CD14-positive monocyte (primary cell): ENCODE measurements at regions not wholly inside any gene's neighbourhood (a gene's known extent, or its start where the extent isn't known, plus 50 kb on each side); places are given as distances from the start of the nearest gene placed in this dataset.

Experiments
- DNase-seq, 3 donors: peaks; one replicate each; pipeline ENCODE4 v3.0.0-alpha.2; 2011 to 2022
- H2AFZ ChIP-seq: 2 replicates; pipeline ENCODE4 v1.6.0; 2012; ENCODE audit warnings: mild to moderate bottlenecking, low read depth, low read length, inconsistent platforms; ENCODE audit not compliant: insufficient read depth, poor library complexity, severe bottlenecking
- H3K27ac ChIP-seq, 2 donors: 1 replicate in 1 of 2; 2 replicates in 1 of 2; pipeline ENCODE4 v1.5.1; 2012 to 2013; ENCODE audit warnings: low read length in 2 of 2, control low read depth in 1 of 2, inconsistent platforms in 1 of 2, low read depth in 1 of 2, mild to moderate bottlenecking in 1 of 2
- H3K27me3 ChIP-seq, 2 donors: one replicate each; pipeline versions ENCODE4 v1.6.0 to v1.6.1; 2011 to 2013; ENCODE audit warnings: low read length in 2 of 2; ENCODE audit not compliant: control insufficient read depth in 2 of 2, insufficient read depth in 2 of 2
- H3K36me3 ChIP-seq, 2 donors: replicated peaks in 1 of 2; 1 replicate in 1 of 2; 2 replicates in 1 of 2; pipeline versions ENCODE4 v1.5.1 to v1.6.1; 2012 to 2013; ENCODE audit warnings: low read length in 2 of 2, control low read depth in 1 of 2, inconsistent platforms in 1 of 2, mild to moderate bottlenecking in 1 of 2; ENCODE audit not compliant: insufficient read depth in 2 of 2, control insufficient read depth in 1 of 2
- H3K4me1 ChIP-seq, 2 donors: 1 replicate in 1 of 2; 2 replicates in 1 of 2; pipeline versions ENCODE4 v1.5.1 to v1.6.1; 2012 to 2013; ENCODE audit warnings: low read length in 2 of 2, control low read depth in 1 of 2, inconsistent platforms in 1 of 2, mild to moderate bottlenecking in 1 of 2, moderate library complexity in 1 of 2; ENCODE audit not compliant: insufficient read depth in 2 of 2, control insufficient read depth in 1 of 2
- H3K4me2 ChIP-seq: replicated peaks from 2 replicates; pipeline ENCODE3; 2012; ENCODE audit warnings: low read length, moderate library complexity, mild to moderate bottlenecking; ENCODE audit not compliant: poor library complexity, severe bottlenecking; ENCODE audit errors: extremely low read depth
- H3K4me3 ChIP-seq, 3 experiments: fragments of 200-600 bp in 1 of 3; sonication (generic) in 1 of 3; replicated peaks in 1 of 3; 1 replicate in 2 of 3; 2 replicates in 1 of 3; pipeline ENCODE4 v1.5.1; 2011 to 2013; ENCODE audit warnings: low read length in 3 of 3, mild to moderate bottlenecking in 3 of 3, control low read depth in 2 of 3, low read depth in 2 of 3, inconsistent platforms in 1 of 3, moderate library complexity in 1 of 3
- H3K79me2 ChIP-seq: 2 replicates; pipeline ENCODE4 v1.6.0; 2012; ENCODE audit warnings: mild to moderate bottlenecking, control low read depth, inconsistent platforms, low read length, moderate library complexity; ENCODE audit not compliant: insufficient read depth
- H3K9ac ChIP-seq: 2 replicates; pipeline ENCODE4 v1.6.0; 2017; ENCODE audit warnings: low read length, mild to moderate bottlenecking; ENCODE audit not compliant: insufficient read depth, poor library complexity, severe bottlenecking
- H3K9me3 ChIP-seq, 2 donors: replicated peaks in 1 of 2; 1 replicate in 1 of 2; 2 replicates in 1 of 2; pipeline versions ENCODE4 v1.5.1 to v1.6.1; 2012 to 2013; ENCODE audit warnings: low read length in 2 of 2, control low read depth in 1 of 2; ENCODE audit not compliant: control insufficient read depth in 1 of 2, insufficient read depth in 1 of 2
- H4K20me1 ChIP-seq: 2 replicates; pipeline ENCODE4 v1.6.0; 2012; ENCODE audit warnings: mild to moderate bottlenecking, low read length, control low read depth, moderate library complexity; ENCODE audit not compliant: insufficient read depth
- H3K27ac Mint-ChIP-seq, 7 donors: one replicate each; pipeline ENCODE4 v1.8.0; 2020; ENCODE audit warnings: mild to moderate bottlenecking in 7 of 7, mixed read lengths in 7 of 7, moderate library complexity in 6 of 7, inconsistent platforms in 2 of 7
- H3K27me3 Mint-ChIP-seq, 3 donors: one replicate each; pipeline ENCODE4 v1.8.0; 2021 to 2022; ENCODE audit warnings: low read depth in 3 of 3, mild to moderate bottlenecking in 3 of 3, mixed read lengths in 3 of 3, moderate library complexity in 3 of 3, inconsistent platforms in 1 of 3
- H3K36me3 Mint-ChIP-seq, 2 donors: one replicate each; pipeline ENCODE4 v1.8.0; 2020; ENCODE audit warnings: mixed read lengths in 2 of 2, inconsistent platforms in 1 of 2, mild to moderate bottlenecking in 1 of 2
- H3K4me1 Mint-ChIP-seq: one replicate; pipeline ENCODE4 v1.8.0; 2020; ENCODE audit warnings: mild to moderate bottlenecking, mixed read lengths
- H3K4me3 Mint-ChIP-seq, 2 donors: one replicate each; pipeline ENCODE4 v1.8.0; 2020; ENCODE audit warnings: mild to moderate bottlenecking in 2 of 2, mixed read lengths in 2 of 2, moderate library complexity in 1 of 2
- H3K9me3 Mint-ChIP-seq, 7 donors: one replicate each; pipeline ENCODE4 v1.8.0; 2020 to 2022; ENCODE audit warnings: mixed read lengths in 7 of 7, mild to moderate bottlenecking in 6 of 7, moderate library complexity in 6 of 7, inconsistent platforms in 2 of 7
- WGBS: methylation state at CpG from one replicate; pipeline ENCODE4 v1.1.5; 2013; ENCODE audit warnings: missing lambda C conversion rate; ENCODE audit not compliant: insufficient coverage; 5-methylcytosine and 5-hydroxymethylcytosine counted together
- intact Hi-C, 2 donors: fragments of 100-400 bp; cut with micrococcal nuclease; formaldehyde crosslinking; loops; one replicate each; pipeline versions ENCODE4 v1.15.0 to v1.15.1; 2023
- TF ChIP-seq, protein P1 (sequence below): fragments of 200-600 bp; IDR thresholded peaks from one replicate; pipeline ENCODE4 v1.8.0; 2022; ENCODE audit warnings: antibody characterized with exemption, mild to moderate bottlenecking

DNA sequence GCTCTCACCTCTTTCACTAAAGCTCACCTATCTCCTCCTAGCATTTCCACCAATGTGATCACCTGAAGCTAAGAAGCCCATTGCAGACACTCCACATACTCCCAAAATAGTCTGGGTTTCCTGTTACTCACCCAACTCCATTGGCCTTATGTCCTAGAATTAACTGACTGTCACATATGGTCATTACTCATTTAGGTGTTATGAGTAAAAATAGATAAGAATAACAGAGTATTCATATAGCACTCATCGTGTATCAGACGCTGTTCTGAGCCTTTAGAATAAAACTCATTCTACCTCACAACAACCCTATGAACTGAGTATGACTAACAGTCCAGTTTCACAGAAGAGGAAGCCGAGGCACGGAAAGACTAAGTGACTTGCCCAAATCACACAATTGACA lies 174.2 kb upstream of the NPVF start:
- Mint-ChIP-seq H3K9me3 (peaks cover 0 to 2% (median 0%) of the 10 kb centered on the region in 7 donors), H3K36me3 (no peaks in the 10 kb centered on the region), H3K27ac (no peak overlapping the region), H3K27me3 (peaks cover 3 to 13% (median 5%) of the 10 kb centered on the region in 3 donors), H3K4me3 (no peak overlapping the region), H3K4me1 (no peaks in the 10 kb centered on the region)
- no peak for DNase-seq
- Histone ChIP-seq H3K9me3 (no peaks in the 10 kb centered on the region), H3K79me2 (no peaks in the 10 kb centered on the region), H3K27ac (no peak overlapping the region), H3K4me1 (no peaks in the 10 kb centered on the region), H3K4me2 (no peak overlapping the region), H3K27me3 (peaks cover 0 to 2% of the 10 kb centered on the region in 2 donors), H4K20me1 (no peaks in the 10 kb centered on the region), H3K4me3 (no peak overlapping the region), H2AFZ (no peak overlapping the region), H3K36me3 (no peaks in the 10 kb centered on the region), H3K9ac (no peak overlapping the region)
- no CpG with 5 or more reads among the region's 4 CpGs for WGBS
- intact Hi-C loops: no loop called here
- TF ChIP-seq, protein P1, sequence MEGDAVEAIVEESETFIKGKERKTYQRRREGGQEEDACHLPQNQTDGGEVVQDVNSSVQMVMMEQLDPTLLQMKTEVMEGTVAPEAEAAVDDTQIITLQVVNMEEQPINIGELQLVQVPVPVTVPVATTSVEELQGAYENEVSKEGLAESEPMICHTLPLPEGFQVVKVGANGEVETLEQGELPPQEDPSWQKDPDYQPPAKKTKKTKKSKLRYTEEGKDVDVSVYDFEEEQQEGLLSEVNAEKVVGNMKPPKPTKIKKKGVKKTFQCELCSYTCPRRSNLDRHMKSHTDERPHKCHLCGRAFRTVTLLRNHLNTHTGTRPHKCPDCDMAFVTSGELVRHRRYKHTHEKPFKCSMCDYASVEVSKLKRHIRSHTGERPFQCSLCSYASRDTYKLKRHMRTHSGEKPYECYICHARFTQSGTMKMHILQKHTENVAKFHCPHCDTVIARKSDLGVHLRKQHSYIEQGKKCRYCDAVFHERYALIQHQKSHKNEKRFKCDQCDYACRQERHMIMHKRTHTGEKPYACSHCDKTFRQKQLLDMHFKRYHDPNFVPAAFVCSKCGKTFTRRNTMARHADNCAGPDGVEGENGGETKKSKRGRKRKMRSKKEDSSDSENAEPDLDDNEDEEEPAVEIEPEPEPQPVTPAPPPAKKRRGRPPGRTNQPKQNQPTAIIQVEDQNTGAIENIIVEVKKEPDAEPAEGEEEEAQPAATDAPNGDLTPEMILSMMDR: no peak

DNA sequence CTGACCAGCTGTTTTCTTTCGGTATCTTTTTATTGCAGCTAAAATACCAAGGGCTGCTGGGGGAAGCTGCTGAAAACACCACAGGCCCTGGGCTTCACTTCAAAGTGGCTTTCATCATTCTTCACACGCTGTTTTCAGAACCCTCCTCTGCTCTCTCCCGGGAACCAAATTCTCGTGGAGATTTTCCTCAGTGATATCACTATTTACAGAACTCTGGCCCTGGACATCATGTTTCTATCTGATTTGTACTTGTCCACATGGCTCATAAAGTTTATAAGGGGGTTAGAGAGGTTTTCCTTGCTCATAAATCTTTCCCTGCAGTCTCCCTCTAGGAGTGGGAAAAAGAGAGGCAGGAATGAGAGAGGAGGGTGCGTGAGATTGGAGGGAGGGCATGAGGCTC lies 177.4 kb upstream of the NPVF start:
- Mint-ChIP-seq H3K4me3 (no peak overlapping the region), H3K36me3 (no peaks in the 10 kb centered on the region), H3K9me3 (peaks cover 0 to 3% (median 0%) of the 10 kb centered on the region in 7 donors), H3K4me1 (no peaks in the 10 kb centered on the region), H3K27me3 (peaks cover 3 to 12% (median 5%) of the 10 kb centered on the region in 3 donors), H3K27ac (no peak overlapping the region)
- no peak overlapping the region for H3K4me2 ChIP-seq
- intact Hi-C loops: no loop called here
- H3K27ac ChIP-seq: no peak overlapping the region
- H3K36me3 ChIP-seq: no peaks in the 10 kb centered on the region
- peaks cover 0 to 2% of the 10 kb centered on the region in 2 donors for H3K27me3 ChIP-seq
- H3K79me2 ChIP-seq: no peaks in the 10 kb centered on the region
- TF ChIP-seq, protein P1: no peak
- H3K4me1 ChIP-seq: no peaks in the 10 kb centered on the region
- WGBS: 93% methylated on average over 2 of the region's 5 CpGs
- H4K20me1 ChIP-seq: no peaks in the 10 kb centered on the region
- DNase-seq: no peak
- H2AFZ ChIP-seq: no peak overlapping the region
- H3K9ac ChIP-seq: no peak overlapping the region
- H3K9me3 ChIP-seq: no peaks in the 10 kb centered on the region
- H3K4me3 ChIP-seq: no peak overlapping the region
